Choroid plexus epithelial cell (primary cell): ENCODE measurements at regions not wholly inside any gene's neighbourhood (a gene's known extent, or its start where the extent isn't known, plus 50 kb on each side); places are given as distances from the start of the nearest gene placed in this dataset.
"Not testable (repeated sequence)": the region's sequence is repeated elsewhere in the genome, so short reads cannot be mapped to it uniquely, and the experiment has no call there.

ENCODE experiments used
- DNase-seq: peaks from one replicate; pipeline ENCODE4 v3.0.0-alpha.2; 2010; ENCODE audit warnings: low read depth
- H3K4me3 ChIP-seq: 2 replicates; pipeline ENCODE4 v1.5.1; 2011; ENCODE audit warnings: low read depth, mild to moderate bottlenecking, control low read depth, low read length, moderate library complexity
- TF ChIP-seq, protein P1 (sequence below): conservative IDR thresholded peaks from 2 replicates; pipeline ENCODE4 v1.5.1; 2011; ENCODE audit warnings: low read depth, mild to moderate bottlenecking, control low read depth, inconsistent platforms, low read length, moderate library complexity

DNA sequence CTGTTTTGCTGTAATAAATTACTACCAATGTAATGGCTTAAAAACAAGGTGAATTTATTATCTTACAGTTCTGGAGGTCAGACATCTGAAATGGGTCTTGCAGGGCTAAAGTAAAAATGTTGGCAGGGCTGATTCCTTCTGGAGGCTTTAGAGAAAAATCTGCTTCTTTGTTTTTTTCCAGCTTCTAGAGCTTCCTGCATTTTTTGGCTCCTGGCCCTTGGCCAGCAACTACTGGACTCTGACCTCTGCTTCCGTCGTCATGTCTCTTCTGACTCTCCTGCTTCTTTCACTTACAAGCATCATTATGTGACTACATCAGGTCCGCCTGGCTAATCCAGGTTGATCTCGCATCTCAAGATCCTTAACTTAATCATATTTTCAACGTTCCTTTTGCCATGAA is 350.9 kb downstream of the S1PR1 start:
- peak; percentile 37 for DNase-seq
- TF ChIP-seq, protein P1, sequence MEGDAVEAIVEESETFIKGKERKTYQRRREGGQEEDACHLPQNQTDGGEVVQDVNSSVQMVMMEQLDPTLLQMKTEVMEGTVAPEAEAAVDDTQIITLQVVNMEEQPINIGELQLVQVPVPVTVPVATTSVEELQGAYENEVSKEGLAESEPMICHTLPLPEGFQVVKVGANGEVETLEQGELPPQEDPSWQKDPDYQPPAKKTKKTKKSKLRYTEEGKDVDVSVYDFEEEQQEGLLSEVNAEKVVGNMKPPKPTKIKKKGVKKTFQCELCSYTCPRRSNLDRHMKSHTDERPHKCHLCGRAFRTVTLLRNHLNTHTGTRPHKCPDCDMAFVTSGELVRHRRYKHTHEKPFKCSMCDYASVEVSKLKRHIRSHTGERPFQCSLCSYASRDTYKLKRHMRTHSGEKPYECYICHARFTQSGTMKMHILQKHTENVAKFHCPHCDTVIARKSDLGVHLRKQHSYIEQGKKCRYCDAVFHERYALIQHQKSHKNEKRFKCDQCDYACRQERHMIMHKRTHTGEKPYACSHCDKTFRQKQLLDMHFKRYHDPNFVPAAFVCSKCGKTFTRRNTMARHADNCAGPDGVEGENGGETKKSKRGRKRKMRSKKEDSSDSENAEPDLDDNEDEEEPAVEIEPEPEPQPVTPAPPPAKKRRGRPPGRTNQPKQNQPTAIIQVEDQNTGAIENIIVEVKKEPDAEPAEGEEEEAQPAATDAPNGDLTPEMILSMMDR: no peak
- no peak overlapping the region for H3K4me3 ChIP-seq

DNA sequence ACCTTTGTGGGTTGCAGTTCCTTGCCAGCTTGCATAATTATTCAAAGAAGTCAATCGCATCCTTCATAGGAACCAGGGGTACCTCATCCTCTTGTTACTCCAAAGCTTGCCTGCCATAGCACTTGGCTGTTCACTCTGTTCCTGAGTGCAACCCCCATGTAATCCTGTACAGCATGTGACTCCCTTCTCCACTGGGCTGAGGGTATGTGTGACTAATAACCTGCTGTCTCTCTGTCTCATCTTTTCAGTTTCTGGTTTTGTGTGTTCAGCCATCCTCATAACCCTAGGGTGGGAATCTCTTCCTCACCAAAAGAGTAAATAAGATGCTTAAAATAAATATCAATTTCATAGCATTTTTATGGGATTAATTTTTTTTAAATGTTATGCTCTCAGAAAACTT is 351.9 kb downstream of the S1PR1 start:
- no peak overlapping the region for H3K4me3 ChIP-seq
- TF ChIP-seq, protein P1: no peak
- DNase-seq: no peak

DNA sequence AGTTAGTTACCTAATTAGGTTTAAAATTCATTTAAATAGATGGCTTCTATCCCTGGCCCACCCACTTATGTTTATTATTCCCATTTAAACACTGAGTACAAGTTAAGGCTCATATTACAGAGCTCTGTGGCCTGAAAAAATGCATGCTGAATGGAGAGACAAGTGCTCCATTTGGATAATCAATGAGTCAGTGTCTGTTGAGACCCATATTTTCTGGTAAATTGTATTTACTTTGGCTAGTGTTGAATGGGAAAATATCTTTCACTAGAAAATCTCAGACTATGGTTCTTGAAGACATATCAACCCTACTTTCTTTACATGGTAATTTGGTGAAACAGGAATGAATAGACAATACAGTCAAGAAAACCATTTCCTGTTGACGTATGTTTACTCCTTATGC is 356.0 kb downstream of the S1PR1 start:
- TF ChIP-seq, protein P1: no peak
- DNase-seq: peak; percentile 8
- no peak overlapping the region for H3K4me3 ChIP-seq

DNA sequence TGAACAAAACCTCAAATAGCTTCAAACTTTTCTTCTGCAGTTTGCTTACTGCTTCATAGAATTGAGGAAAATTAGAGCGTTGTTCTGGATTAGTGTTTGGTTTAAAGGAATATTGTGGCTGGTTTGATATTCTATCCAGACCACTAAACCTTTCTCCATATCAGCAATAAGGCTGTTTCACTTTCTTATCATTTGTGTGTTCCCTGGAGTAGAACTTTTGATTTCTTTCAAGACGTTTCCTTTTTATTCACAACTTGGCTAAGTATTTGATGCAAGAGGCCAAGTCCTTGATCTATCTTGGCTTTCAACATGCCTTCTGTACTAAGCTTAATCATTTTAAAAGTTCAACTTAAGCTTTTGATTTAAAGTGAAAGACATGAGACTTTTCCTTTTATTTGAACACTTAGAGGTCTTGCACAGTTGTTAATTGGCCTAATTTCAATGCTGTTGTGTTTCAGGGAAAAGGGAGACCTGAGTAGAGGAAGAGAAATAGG is 359.1 kb downstream of the S1PR1 start:
- TF ChIP-seq, protein P1: no peak
- DNase-seq: no peak
- no peak overlapping the region for H3K4me3 ChIP-seq

DNA sequence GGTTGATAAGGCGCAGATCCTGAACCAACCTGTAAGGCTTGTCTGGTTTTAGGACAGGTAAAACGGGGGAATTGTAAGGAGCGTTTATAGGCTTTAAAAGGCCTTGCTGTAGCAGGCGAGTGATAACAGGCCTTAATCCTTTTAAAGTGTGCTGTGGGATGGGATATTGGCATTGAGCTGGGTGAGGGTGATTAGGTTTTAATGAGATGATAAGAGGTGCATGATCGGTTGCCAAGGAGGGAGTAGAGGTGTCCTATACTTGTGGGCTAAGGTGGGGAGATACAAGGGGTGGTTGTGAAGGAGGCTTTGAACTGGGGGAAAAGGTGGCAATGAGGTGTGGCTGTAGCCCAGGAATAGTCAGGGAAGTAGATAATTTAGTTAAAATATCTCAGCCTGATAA is 363.8 kb downstream of the S1PR1 start:
- not testable (repeated sequence) for DNase-seq, H3K4me3 ChIP-seq

DNA sequence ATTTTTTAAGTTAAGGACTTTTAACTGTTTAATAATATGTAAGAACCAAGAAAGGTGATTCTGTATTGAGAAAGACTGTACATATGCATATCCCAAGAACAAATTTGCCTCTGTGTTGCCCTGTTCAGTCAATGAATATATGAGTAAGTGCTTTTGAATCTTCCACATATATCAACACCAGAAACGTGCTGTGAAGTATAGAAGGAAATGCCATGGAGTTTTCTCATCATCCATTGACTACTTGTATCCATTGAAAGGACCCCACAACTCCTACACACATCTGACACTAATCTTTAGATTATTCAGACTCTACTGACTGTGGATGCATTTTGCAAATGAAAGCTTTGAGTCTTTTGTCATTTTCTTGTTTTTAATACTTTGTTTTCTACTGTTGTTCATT is 366.9 kb downstream of the S1PR1 start:
- no peak overlapping the region for H3K4me3 ChIP-seq
- TF ChIP-seq, protein P1: no peak

DNA sequence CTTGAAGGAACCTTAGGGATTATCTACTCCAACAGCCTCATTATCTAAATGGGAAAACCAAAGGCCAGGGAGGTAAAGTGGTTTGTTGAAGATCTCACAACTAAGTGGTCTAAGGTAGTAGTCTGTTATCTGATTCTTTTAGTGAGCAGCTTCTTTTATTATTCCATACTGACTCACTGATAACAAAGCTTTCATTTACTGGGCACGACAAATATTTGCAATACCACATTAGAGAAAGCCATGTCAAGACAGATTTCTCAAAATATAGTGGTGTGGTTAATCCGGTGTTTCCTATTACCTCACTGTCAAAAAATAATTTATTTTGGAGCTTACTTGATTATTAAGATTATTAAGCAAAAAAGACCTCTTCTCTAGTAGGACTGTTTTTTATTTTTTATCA is 369.1 kb downstream of the S1PR1 start:
- DNase-seq: no peak
- no peak overlapping the region for H3K4me3 ChIP-seq
- TF ChIP-seq, protein P1: no peak

More for the DNA sequence above, 366.9 kb downstream of the S1PR1 start:
- no peak for DNase-seq
